ENCODE measurements at regions not wholly inside any gene's neighbourhood (a gene's known extent, or its start where the extent isn't known, plus 50 kb on each side); places are given as distances from the start of the nearest gene placed in this dataset.
A peak's percentile ranks its signal among the peaks of the same experiment; 100 is the strongest.

DNA sequence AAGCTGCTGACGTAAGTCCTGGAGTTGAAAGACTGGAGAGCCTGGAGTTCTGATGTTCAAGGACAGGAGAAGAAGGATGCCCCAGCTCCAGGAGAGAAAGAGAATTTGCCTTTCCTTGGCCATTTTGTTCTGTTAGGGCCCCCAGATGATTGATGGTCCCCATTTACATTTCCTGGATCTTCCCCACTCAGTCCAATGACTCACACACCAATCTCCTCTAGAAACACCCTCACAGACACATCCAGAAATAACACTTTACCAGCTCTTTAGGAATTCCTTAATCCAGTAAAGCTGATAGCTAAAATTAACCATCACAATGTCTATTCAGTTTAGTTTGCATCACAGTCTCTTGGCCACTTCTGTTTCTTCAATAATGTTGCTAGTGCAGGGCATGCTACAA is 260.2 kb upstream of the IRAK1BP1 start:
- H2BK12ac ChIP-seq (ENCODE audit: low read length in 2 of 2) = no peak overlapping the region
- no peak overlapping the region for H3K4ac ChIP-seq (ENCODE audit: low read depth in 1 of 2, low read length in 2 of 2)
- H2BK120ac ChIP-seq (ENCODE audit: low read depth, low read length) = no peak overlapping the region
- H3K9me3 ChIP-seq (ENCODE audit: control insufficient read depth, low read length) = no peaks in the 10 kb centered on the region
- H2BK15ac ChIP-seq (ENCODE audit: low read depth, poor library complexity, severe bottlenecking) = no peak overlapping the region
- H3K4me2 ChIP-seq (ENCODE audit: low read length, poor library complexity, severe bottlenecking) = no peak overlapping the region
- H3K27me3 ChIP-seq (ENCODE audit: control insufficient read depth in 1 of 2, insufficient read depth in 1 of 2, low read length in 2 of 2) = no peaks in the 10 kb centered on the region
- WGBS = 46% methylated on average over 1 of the region's 1 CpG
- DNase-seq = peak; percentile 76
- H4K8ac ChIP-seq (ENCODE audit: low read length) = no peak overlapping the region
- H3K9ac ChIP-seq (ENCODE audit: low read length) = no peak overlapping the region
- H3K18ac ChIP-seq (ENCODE audit: low read depth in 1 of 2, low read length in 2 of 2) = peak overlapping the region; percentile 48 to 52
- H3K27ac ChIP-seq (ENCODE audit: low read length, poor library complexity, severe bottlenecking) = peak overlapping the region; percentile 41
- no peaks in the 10 kb centered on the region for H3K79me1 ChIP-seq (replicated peaks; ENCODE audit: low read length, poor library complexity, severe bottlenecking)
- no peak overlapping the region for H3K14ac ChIP-seq (ENCODE audit: low read length in 2 of 2)
- no peak overlapping the region for H2AFZ ChIP-seq (ENCODE audit: low read depth, low read length)
- no peak overlapping the region for H2BK5ac ChIP-seq (ENCODE audit: low read depth, low read length, poor library complexity, severe bottlenecking)
- peak overlapping the region; percentile 76 for H2AK5ac ChIP-seq (ENCODE audit: low read length, severe bottlenecking)
- H3K4me1 ChIP-seq (ENCODE audit: control insufficient read depth, insufficient read depth, low read depth, low read length) = peaks cover 2% of the 10 kb centered on the region
- no peak overlapping the region for H3K4me3 ChIP-seq (ENCODE audit: insufficient read depth in 1 of 2, low read depth in 1 of 2, low read length in 2 of 2)
- no peak overlapping the region for H3K23ac ChIP-seq (ENCODE audit: low read length in 2 of 2)
- H3K36me3 ChIP-seq (ENCODE audit: control insufficient read depth in 1 of 2, insufficient read depth in 2 of 2, low read depth in 1 of 2, low read length in 2 of 2) = no peaks in the 10 kb centered on the region
- H4K91ac ChIP-seq (ENCODE audit: low read length) = no peak overlapping the region

DNA sequence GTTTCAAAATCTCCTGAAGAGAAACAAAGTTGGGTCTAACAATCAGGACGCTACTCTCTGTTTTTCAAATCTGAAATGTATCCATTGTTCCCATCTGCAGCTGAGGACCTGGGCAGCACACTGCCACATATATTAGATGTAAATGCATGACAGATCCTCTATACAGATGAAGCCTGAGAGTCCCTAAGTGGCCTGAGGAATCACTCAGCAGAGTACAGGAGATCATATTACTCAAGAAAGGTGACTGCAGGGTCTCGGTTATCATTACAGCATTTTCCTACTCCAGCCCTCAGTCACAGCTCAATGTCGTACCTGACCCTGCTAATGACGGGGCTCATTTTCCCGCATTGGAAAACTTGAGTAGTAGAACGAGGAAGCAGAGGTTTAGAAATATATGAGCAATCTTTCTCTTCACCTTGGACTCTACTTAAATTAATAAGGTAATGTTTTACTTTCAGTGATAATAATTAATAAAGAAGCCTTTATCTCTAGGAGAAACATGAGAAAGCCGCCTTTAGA is 256.2 kb upstream of the IRAK1BP1 start:
- Histone ChIP-seq H2BK5ac (ENCODE audit: low read depth, low read length, poor library complexity, severe bottlenecking) (no peak overlapping the region), H3K9me3 (ENCODE audit: control insufficient read depth, low read length) (no peaks in the 10 kb centered on the region), H2AK5ac (ENCODE audit: low read length, severe bottlenecking) (no peak overlapping the region), H3K4ac (ENCODE audit: low read depth in 1 of 2, low read length in 2 of 2) (no peak overlapping the region), H3K4me3 (ENCODE audit: insufficient read depth in 1 of 2, low read depth in 1 of 2, low read length in 2 of 2) (no peak overlapping the region), H3K4me2 (ENCODE audit: low read length, poor library complexity, severe bottlenecking) (no peak overlapping the region), H2AFZ (ENCODE audit: low read depth, low read length) (no peak overlapping the region), H4K91ac (ENCODE audit: low read length) (no peak overlapping the region), H3K14ac (ENCODE audit: low read length in 2 of 2) (no peak overlapping the region), H4K8ac (ENCODE audit: low read length) (no peak overlapping the region), H2BK15ac (ENCODE audit: low read depth, poor library complexity, severe bottlenecking) (no peak overlapping the region), H3K79me1 (replicated peaks; ENCODE audit: low read length, poor library complexity, severe bottlenecking) (no peaks in the 10 kb centered on the region), H2BK120ac (ENCODE audit: low read depth, low read length) (no peak overlapping the region), H3K23ac (ENCODE audit: low read length in 2 of 2) (no peak overlapping the region), H3K18ac (ENCODE audit: low read depth in 1 of 2, low read length in 2 of 2) (no peak overlapping the region), H3K27ac (ENCODE audit: low read length, poor library complexity, severe bottlenecking) (no peak overlapping the region), H3K4me1 (ENCODE audit: control insufficient read depth, insufficient read depth, low read depth, low read length) (peaks cover 2% of the 10 kb centered on the region), H3K36me3 (ENCODE audit: control insufficient read depth in 1 of 2, insufficient read depth in 2 of 2, low read depth in 1 of 2, low read length in 2 of 2) (no peaks in the 10 kb centered on the region), H3K27me3 (ENCODE audit: control insufficient read depth in 1 of 2, insufficient read depth in 1 of 2, low read length in 2 of 2) (no peaks in the 10 kb centered on the region), H2BK12ac (ENCODE audit: low read length in 2 of 2) (no peak overlapping the region), H3K9ac (ENCODE audit: low read length) (no peak overlapping the region)
- no peak for DNase-seq
- WGBS = 87% methylated on average over 3 of the region's 7 CpGs

DNA sequence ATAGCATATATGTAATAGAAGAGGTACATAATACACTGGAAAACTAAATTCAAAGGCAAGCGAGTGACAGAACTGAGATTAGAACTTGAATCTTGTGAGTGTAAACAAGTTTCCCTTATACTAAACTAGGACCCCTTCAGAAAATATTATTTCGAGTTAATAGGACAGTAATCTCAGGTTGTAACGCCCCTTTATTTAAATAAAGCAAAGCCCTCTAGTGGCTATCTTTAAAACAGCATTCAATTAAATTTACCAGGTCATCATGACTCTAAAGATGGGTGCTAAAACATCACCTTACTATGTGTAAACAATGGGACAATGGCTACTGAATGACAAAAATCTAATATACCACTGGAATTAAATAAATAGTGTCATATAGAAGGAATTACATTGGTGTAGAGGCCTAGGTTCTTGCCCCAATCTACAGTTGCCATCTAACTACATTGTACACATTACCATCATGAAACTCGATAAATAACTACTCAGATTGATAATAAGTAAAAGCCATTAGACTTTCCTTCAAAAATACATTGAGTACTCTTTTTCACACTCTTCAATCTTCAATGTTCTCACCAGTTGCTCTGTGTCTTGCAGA is 255.4 kb upstream of the IRAK1BP1 start:
- peak; percentile 18 for DNase-seq
- no peak overlapping the region for H2AFZ ChIP-seq (ENCODE audit: low read depth, low read length)

DNA sequence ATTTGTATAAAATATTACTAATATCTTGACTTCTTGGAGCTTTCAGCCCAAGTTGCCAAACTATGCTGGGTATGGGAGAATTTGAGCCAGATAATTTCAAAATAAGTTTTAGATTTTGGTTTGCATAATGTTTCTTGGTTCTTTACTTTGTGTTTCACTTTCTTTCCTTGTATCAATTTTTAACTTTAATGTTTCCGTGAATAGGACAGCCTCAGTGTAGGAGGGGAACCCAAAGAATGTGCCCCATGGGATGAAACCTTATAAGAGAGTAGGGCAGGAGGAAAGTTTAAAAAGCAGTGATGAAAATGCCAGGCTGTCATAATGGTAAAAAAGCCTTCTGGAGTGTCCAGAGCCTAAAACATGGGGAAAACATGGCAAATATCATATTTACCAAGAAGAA is 252.4 kb upstream of the IRAK1BP1 start:
- H3K79me1 ChIP-seq (replicated peaks; ENCODE audit: low read length, poor library complexity, severe bottlenecking) = no peaks in the 10 kb centered on the region
- no peak overlapping the region for H3K23ac ChIP-seq (ENCODE audit: low read length in 2 of 2)
- no peak overlapping the region for H2BK12ac ChIP-seq (ENCODE audit: low read length in 2 of 2)
- no peak overlapping the region for H2AFZ ChIP-seq (ENCODE audit: low read depth, low read length)
- no peak overlapping the region for H3K27ac ChIP-seq (ENCODE audit: low read length, poor library complexity, severe bottlenecking)
- no peak overlapping the region for H4K91ac ChIP-seq (ENCODE audit: low read length)
- H3K27me3 ChIP-seq (ENCODE audit: control insufficient read depth in 1 of 2, insufficient read depth in 1 of 2, low read length in 2 of 2) = no peaks in the 10 kb centered on the region
- 42% methylated on average over 1 of the region's 1 CpG for WGBS
- no peaks in the 10 kb centered on the region for H3K9me3 ChIP-seq (ENCODE audit: control insufficient read depth, low read length)
- no peak overlapping the region for H2BK120ac ChIP-seq (ENCODE audit: low read depth, low read length)
- no peak overlapping the region for H2AK5ac ChIP-seq (ENCODE audit: low read length, severe bottlenecking)
- no peak overlapping the region for H2BK15ac ChIP-seq (ENCODE audit: low read depth, poor library complexity, severe bottlenecking)
- no peak overlapping the region for H4K8ac ChIP-seq (ENCODE audit: low read length)
- H3K9ac ChIP-seq (ENCODE audit: low read length) = no peak overlapping the region
- no peak overlapping the region for H2BK5ac ChIP-seq (ENCODE audit: low read depth, low read length, poor library complexity, severe bottlenecking)
- DNase-seq = no peak
- H3K4me3 ChIP-seq (ENCODE audit: insufficient read depth in 1 of 2, low read depth in 1 of 2, low read length in 2 of 2) = no peak overlapping the region
- no peak overlapping the region for H3K4ac ChIP-seq (ENCODE audit: low read depth in 1 of 2, low read length in 2 of 2)
- no peak overlapping the region for H3K14ac ChIP-seq (ENCODE audit: low read length in 2 of 2)
- no peaks in the 10 kb centered on the region for H3K4me1 ChIP-seq (ENCODE audit: control insufficient read depth, insufficient read depth, low read depth, low read length)
- H3K36me3 ChIP-seq (ENCODE audit: control insufficient read depth in 1 of 2, insufficient read depth in 2 of 2, low read depth in 1 of 2, low read length in 2 of 2) = no peaks in the 10 kb centered on the region
- no peak overlapping the region for H3K4me2 ChIP-seq (ENCODE audit: low read length, poor library complexity, severe bottlenecking)
- H3K18ac ChIP-seq (ENCODE audit: low read depth in 1 of 2, low read length in 2 of 2) = no peak overlapping the region

More for the DNA sequence above, 255.4 kb upstream of the IRAK1BP1 start:
- H2BK12ac ChIP-seq (ENCODE audit: low read length in 2 of 2) = no peak overlapping the region
- whole genome bisulfite sequencing = 100% methylated on average over 2 of the region's 4 CpGs
- no peak overlapping the region for H3K18ac ChIP-seq (ENCODE audit: low read depth in 1 of 2, low read length in 2 of 2)
- H3K4me3 ChIP-seq (ENCODE audit: insufficient read depth in 1 of 2, low read depth in 1 of 2, low read length in 2 of 2) = no peak overlapping the region
- no peaks in the 10 kb centered on the region for H3K79me1 ChIP-seq (replicated peaks; ENCODE audit: low read length, poor library complexity, severe bottlenecking)
- H3K4ac ChIP-seq (ENCODE audit: low read depth in 1 of 2, low read length in 2 of 2) = no peak overlapping the region
- no peak overlapping the region for H3K9ac ChIP-seq (ENCODE audit: low read length)
- no peak overlapping the region for H2BK15ac ChIP-seq (ENCODE audit: low read depth, poor library complexity, severe bottlenecking)
- H3K23ac ChIP-seq (ENCODE audit: low read length in 2 of 2) = no peak overlapping the region
- H3K4me2 ChIP-seq (ENCODE audit: low read length, poor library complexity, severe bottlenecking) = no peak overlapping the region
- no peak overlapping the region for H4K91ac ChIP-seq (ENCODE audit: low read length)
- H3K36me3 ChIP-seq (ENCODE audit: control insufficient read depth in 1 of 2, insufficient read depth in 2 of 2, low read depth in 1 of 2, low read length in 2 of 2) = no peaks in the 10 kb centered on the region
- no peak overlapping the region for H3K14ac ChIP-seq (ENCODE audit: low read length in 2 of 2)
- H3K27me3 ChIP-seq (ENCODE audit: control insufficient read depth in 1 of 2, insufficient read depth in 1 of 2, low read length in 2 of 2) = no peaks in the 10 kb centered on the region
- H3K9me3 ChIP-seq (ENCODE audit: control insufficient read depth, low read length) = no peaks in the 10 kb centered on the region
- no peak overlapping the region for H3K27ac ChIP-seq (ENCODE audit: low read length, poor library complexity, severe bottlenecking)
- peaks cover under 1% of the 10 kb centered on the region for H3K4me1 ChIP-seq (ENCODE audit: control insufficient read depth, insufficient read depth, low read depth, low read length)
- no peak overlapping the region for H4K8ac ChIP-seq (ENCODE audit: low read length)
- no peak overlapping the region for H2BK5ac ChIP-seq (ENCODE audit: low read depth, low read length, poor library complexity, severe bottlenecking)
- no peak overlapping the region for H2AK5ac ChIP-seq (ENCODE audit: low read length, severe bottlenecking)
- no peak overlapping the region for H2BK120ac ChIP-seq (ENCODE audit: low read depth, low read length)

All from mesenchymal stem cell (in vitro differentiated cells and primary cell).